Neural progenitor cell (in vitro differentiated cells): ENCODE measurements at regions not wholly inside any gene's neighbourhood (a gene's known extent, or its start where the extent isn't known, plus 50 kb on each side); places are given as distances from the start of the nearest gene placed in this dataset.

Experiments used
- EZH2phosphoT487 ChIP-seq: fragments of 200-600 bp; sonication (generic); IDR thresholded peaks from 2 replicates; pipeline ENCODE4 v1.6.1; 2017; ENCODE audit warnings: antibody characterized with exemption
- TF ChIP-seq, protein P1 (sequence below): fragments of 200-600 bp; sonication (generic); IDR thresholded peaks from 2 replicates; pipeline ENCODE4 v1.5.1; 2017; ENCODE audit warnings: antibody characterized with exemption, mild to moderate bottlenecking

DNA sequence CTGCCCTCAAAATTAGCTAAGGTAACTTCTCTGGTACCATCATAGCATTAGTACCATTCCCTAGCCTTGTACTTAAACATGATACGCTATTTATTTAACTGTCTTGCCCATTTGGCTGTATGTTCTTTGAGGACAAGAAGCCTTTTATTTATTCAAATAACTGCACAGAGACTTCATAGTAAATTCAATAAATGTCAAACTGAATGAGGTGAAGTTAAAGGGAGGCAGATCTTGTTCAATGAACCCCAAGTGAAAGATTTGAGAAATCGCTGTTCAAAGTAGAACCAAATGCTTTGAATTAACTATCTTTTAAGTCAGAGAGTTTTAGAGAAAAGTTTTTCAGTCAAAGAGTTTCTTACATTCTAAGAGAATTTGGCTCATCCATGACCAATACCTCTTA is 203.6 kb downstream of the GXYLT1 start:
- TF ChIP-seq, protein P1, sequence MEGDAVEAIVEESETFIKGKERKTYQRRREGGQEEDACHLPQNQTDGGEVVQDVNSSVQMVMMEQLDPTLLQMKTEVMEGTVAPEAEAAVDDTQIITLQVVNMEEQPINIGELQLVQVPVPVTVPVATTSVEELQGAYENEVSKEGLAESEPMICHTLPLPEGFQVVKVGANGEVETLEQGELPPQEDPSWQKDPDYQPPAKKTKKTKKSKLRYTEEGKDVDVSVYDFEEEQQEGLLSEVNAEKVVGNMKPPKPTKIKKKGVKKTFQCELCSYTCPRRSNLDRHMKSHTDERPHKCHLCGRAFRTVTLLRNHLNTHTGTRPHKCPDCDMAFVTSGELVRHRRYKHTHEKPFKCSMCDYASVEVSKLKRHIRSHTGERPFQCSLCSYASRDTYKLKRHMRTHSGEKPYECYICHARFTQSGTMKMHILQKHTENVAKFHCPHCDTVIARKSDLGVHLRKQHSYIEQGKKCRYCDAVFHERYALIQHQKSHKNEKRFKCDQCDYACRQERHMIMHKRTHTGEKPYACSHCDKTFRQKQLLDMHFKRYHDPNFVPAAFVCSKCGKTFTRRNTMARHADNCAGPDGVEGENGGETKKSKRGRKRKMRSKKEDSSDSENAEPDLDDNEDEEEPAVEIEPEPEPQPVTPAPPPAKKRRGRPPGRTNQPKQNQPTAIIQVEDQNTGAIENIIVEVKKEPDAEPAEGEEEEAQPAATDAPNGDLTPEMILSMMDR = no peak
- no peak for TF ChIP-seq EZH2phosphoT487
